ENCODE measurements at regions not wholly inside any gene's neighbourhood (a gene's known extent, or its start where the extent isn't known, plus 50 kb on each side); places are given as distances from the start of the nearest gene placed in this dataset.

GRCh38 chr12:72872996-72873395, 600.8 kb downstream of the TRHDE start:
- 61% methylated on average over 7 of the region's 7 CpGs for WGBS (ENCODE audit: missing lambda C conversion rate)
- no peak overlapping the region for H3K4me3 ChIP-seq
- TF ChIP-seq TFCP2L1 (CRISPR knock-in tag; IDR thresholded peaks at IDR 0.05) (no peak), FOXS1 (CRISPR knock-in tag; IDR thresholded peaks at IDR 0.05) (no peak), HOXB5 (CRISPR knock-in tag; IDR thresholded peaks at IDR 0.05) (no peak), ESRRA (IDR thresholded peaks at IDR 0.05; ENCODE audit: borderline replicate concordance, low read length) (no peak), ZNF302 (CRISPR knock-in tag; IDR thresholded peaks at IDR 0.05) (no peak), HEYL (CRISPR knock-in tag; IDR thresholded peaks at IDR 0.05) (no peak), GATA3 (IDR thresholded peaks at IDR 0.05; ENCODE audit: borderline replicate concordance) (no peak), ZFP36 (IDR thresholded peaks at IDR 0.05; ENCODE audit: borderline replicate concordance, partially characterized antibody) (no peak), CHD4 (IDR thresholded peaks at IDR 0.05; ENCODE audit: borderline replicate concordance) (no peak), JUN (IDR thresholded peaks at IDR 0.05) (no peak), EP300 (IDR thresholded peaks at IDR 0.05) (no peak), POLR2A (IDR thresholded peaks at IDR 0.05; ENCODE audit: low read length) (no peak)
- TF ChIP-seq, protein P1, sequence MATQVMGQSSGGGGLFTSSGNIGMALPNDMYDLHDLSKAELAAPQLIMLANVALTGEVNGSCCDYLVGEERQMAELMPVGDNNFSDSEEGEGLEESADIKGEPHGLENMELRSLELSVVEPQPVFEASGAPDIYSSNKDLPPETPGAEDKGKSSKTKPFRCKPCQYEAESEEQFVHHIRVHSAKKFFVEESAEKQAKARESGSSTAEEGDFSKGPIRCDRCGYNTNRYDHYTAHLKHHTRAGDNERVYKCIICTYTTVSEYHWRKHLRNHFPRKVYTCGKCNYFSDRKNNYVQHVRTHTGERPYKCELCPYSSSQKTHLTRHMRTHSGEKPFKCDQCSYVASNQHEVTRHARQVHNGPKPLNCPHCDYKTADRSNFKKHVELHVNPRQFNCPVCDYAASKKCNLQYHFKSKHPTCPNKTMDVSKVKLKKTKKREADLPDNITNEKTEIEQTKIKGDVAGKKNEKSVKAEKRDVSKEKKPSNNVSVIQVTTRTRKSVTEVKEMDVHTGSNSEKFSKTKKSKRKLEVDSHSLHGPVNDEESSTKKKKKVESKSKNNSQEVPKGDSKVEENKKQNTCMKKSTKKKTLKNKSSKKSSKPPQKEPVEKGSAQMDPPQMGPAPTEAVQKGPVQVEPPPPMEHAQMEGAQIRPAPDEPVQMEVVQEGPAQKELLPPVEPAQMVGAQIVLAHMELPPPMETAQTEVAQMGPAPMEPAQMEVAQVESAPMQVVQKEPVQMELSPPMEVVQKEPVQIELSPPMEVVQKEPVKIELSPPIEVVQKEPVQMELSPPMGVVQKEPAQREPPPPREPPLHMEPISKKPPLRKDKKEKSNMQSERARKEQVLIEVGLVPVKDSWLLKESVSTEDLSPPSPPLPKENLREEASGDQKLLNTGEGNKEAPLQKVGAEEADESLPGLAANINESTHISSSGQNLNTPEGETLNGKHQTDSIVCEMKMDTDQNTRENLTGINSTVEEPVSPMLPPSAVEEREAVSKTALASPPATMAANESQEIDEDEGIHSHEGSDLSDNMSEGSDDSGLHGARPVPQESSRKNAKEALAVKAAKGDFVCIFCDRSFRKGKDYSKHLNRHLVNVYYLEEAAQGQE (IDR thresholded peaks at IDR 0.05) = no peak
- TF ChIP-seq, protein P2, sequence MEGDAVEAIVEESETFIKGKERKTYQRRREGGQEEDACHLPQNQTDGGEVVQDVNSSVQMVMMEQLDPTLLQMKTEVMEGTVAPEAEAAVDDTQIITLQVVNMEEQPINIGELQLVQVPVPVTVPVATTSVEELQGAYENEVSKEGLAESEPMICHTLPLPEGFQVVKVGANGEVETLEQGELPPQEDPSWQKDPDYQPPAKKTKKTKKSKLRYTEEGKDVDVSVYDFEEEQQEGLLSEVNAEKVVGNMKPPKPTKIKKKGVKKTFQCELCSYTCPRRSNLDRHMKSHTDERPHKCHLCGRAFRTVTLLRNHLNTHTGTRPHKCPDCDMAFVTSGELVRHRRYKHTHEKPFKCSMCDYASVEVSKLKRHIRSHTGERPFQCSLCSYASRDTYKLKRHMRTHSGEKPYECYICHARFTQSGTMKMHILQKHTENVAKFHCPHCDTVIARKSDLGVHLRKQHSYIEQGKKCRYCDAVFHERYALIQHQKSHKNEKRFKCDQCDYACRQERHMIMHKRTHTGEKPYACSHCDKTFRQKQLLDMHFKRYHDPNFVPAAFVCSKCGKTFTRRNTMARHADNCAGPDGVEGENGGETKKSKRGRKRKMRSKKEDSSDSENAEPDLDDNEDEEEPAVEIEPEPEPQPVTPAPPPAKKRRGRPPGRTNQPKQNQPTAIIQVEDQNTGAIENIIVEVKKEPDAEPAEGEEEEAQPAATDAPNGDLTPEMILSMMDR (IDR thresholded peaks at IDR 0.05) = no peak
- ATAC-seq = no peak
- no peak for DNase-seq (ENCODE audit: low read depth in 1 of 2, low spot score in 1 of 2)
- no peak for FAIRE-seq
- ChIA-PET CTCF (no interaction called here), POLR2A (no interaction called here)
- H3K9me3 ChIP-seq = no peaks in the 10 kb centered on the region
- no peaks in the 10 kb centered on the region for H3K4me1 ChIP-seq
- no peak overlapping the region for H3K4me2 ChIP-seq
- H3K27ac ChIP-seq = no peak overlapping the region

DNA sequence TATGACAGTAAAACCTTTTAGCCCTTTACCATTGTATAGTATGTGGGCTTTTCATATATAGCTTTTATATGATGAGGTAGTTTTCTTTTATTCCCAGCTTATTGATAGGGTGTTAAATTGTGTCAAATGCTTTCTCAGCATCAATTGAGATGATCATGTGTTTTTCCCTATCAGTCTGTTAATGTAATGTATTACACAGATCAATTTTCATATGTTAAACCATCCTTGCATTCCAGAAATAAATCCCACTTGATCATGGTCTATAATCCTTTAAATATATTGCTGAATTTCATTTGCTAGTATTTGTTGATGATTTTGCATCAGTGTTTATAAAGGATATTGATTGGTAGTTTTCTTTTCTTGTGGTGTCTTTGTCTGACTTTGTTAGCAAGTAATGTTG, 603.9 kb downstream of the TRHDE start:
- POLR2A ChIA-PET = no interaction called here
- TF ChIP-seq PHF8 (IDR thresholded peaks at IDR 0.05; ENCODE audit: borderline replicate concordance, low read depth) = no peak
- TF ChIP-seq HEYL (CRISPR knock-in tag; IDR thresholded peaks at IDR 0.05) = no peak
- TF ChIP-seq RCOR1 (IDR thresholded peaks at IDR 0.05; ENCODE audit: low read depth, low read length) = no peak
- TF ChIP-seq, protein P1 (IDR thresholded peaks at IDR 0.05) = no peak
- TF ChIP-seq KDM1A (IDR thresholded peaks at IDR 0.05; ENCODE audit: low read depth) = no peak
- TF ChIP-seq ESRRA (IDR thresholded peaks at IDR 0.05; ENCODE audit: borderline replicate concordance, low read length) = no peak
- TF ChIP-seq EHF (CRISPR knock-in tag; IDR thresholded peaks at IDR 0.05) = no peak
- DNase-seq (ENCODE audit: low read depth in 1 of 2, low spot score in 1 of 2) (no peak), ATAC-seq (no peak), FAIRE-seq (no peak)
- H3K4me3 ChIP-seq = no peak overlapping the region
- CTCF ChIA-PET = no interaction called here
- 0 out of 3 replicates have a peak, but pooled peaks cover 4% of the 10 kb centered on the region for H3K9me3 ChIP-seq
- no peaks in the 10 kb centered on the region for H3K4me1 ChIP-seq
- H3K27ac ChIP-seq = no peak overlapping the region
- H3K4me2 ChIP-seq = no peak overlapping the region

All from A549 (cell line).